ENCODE measurements at regions not wholly inside any gene's neighbourhood (a gene's known extent, or its start where the extent isn't known, plus 50 kb on each side); places are given as distances from the start of the nearest gene placed in this dataset.
"Not testable (repeated sequence)": the region's sequence is repeated elsewhere in the genome, so short reads cannot be mapped to it uniquely, and the experiment has no call there.

DNA sequence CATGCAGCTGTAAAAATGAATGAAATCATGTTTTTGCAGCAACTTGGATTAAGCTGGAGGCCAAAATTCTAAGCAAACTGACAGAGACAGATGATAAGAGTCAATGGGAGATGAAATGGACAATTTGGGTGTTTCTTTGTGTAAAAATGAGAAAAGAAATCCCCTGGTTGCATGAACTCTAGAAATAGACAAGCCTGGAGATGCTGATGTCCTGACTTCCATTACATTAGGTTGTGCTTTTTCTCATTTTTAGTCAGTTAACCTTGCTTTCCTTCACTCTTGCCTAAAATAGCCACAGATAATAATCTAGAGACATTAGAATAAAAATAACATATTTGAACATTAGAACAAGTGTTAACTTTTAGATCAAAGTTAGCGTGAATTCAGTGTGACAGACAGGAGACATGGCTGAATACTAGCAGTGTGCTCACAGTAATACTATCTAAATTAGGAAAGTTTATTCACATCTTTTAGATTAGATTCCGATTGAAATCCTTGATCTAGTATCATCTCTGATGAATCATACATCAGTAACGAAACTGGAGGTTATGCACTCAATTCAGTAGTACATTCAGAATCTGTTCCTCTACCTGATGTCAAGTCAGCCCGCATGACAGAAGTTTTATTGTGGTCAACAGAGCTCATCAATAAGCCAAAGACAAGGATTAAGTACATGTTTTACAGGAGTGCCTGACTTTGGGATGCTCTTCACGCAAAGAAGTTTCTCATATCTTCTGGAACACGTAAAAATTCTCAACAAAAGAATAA, 948.1 kb downstream of the TMEM121 start:
- ATAC-seq = not testable (repeated sequence)

DNA sequence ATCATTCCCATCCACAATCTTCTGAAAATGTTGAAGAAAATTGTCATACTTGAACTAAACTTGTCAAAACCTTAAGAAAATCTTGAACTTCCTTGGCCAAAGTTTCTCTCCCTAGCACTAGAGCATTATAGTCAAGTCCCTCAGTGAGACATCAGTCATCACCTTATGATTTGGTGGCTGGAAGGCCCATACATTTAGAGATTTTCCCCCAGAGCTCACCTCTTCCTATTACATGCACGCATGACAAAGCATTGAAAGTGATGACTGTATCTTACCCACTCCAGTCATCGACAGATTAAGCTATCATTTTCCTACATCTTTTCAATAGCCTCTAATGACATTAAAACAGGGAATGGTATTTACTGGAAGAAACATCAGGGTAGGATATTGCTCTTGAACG, 948.8 kb downstream of the TMEM121 start:
- not testable (repeated sequence) for ATAC-seq

DNA sequence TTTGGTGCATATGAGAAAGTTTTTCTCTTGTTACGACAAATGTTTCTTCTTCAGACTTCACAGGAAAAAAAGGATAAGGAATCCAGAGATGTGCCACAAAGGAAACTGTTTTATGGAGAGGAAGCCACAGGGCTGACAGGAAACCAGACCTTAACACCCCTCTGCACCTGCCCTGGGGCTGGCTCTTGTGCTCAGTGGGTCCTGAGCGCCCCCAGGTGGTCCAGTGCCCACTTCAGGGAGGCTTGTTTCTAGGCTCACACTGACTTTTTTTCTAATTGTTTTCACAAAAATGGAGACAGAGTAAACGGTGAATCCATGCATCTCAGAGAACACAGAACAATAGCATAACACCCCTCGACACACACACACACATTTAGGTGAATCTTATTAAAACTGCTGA, 951.2 kb downstream of the TMEM121 start:
- ATAC-seq = not testable (repeated sequence)

DNA sequence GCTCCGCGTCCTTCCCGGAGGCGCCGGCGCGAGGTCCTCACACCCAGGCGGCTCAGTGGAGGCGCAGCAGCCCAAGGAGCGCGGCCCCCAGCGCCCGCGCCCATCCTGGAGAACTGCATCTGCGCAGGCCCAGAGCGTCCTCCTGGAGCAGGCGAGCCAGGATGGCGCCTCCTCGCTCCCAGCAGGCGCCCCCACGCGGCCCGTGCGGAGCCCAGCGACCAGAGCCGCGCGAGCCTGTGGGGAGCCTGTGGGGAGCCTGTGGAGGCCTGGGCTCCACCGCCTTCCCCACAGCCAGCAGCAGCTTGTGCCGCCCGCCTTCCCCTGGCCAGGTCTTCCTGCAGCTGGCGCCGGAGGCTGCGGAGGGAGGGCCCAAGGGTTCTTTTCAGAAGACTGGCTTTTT, 953.9 kb downstream of the TMEM121 start:
- peak; percentile 90 for ATAC-seq

DNA sequence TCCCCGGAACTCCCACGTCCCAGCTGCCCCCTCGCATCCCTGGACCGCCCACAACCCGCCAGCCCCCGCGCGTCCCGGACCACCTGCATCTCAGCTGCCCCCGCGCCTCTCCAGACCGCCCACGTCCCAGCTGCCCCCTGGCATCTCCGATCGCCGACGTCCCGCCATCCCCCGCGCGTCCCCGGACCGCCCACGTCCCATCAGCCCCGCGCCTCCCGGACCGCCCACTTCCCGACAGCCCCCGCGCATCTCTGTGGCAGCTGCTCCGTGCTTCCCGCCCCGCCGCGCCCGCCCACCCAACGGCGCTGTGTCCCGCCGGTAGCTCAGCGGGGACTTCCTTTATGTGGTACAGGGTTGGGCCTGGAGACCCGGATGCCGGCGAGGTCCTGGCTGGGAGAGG, 955.8 kb downstream of the TMEM121 start:
- peak; percentile 90 for ATAC-seq

DNA sequence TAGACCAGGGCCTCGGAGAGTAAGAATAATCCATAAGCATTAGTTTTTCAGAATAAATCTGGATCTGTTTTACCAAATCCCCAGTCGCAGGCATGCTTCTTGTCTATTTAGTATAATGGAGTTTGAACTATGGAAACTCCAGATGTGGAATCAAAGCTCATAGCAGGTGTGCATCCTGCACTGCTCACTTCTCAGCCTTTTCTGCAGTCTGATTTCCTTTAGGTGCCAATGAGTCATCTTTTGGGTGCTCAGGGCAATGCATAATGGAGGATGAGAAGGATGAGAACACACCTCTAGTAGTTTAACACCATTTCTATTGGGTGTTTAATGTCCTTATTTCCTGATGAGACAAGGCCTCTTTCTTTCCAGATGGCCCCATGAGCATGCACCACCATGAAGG, 961.2 kb downstream of the TMEM121 start:
- TF ChIP-seq, protein P1, sequence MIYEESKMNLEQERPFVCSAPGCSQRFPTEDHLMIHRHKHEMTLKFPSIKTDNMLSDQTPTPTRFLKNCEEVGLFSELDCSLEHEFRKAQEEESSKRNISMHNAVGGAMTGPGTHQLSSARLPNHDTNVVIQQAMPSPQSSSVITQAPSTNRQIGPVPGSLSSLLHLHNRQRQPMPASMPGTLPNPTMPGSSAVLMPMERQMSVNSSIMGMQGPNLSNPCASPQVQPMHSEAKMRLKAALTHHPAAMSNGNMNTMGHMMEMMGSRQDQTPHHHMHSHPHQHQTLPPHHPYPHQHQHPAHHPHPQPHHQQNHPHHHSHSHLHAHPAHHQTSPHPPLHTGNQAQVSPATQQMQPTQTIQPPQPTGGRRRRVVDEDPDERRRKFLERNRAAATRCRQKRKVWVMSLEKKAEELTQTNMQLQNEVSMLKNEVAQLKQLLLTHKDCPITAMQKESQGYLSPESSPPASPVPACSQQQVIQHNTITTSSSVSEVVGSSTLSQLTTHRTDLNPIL (CRISPR knock-in tag; IDR thresholded peaks at IDR 0.05; ENCODE audit: low read depth) = no peak
- TF ChIP-seq PPARA (CRISPR knock-in tag; IDR thresholded peaks at IDR 0.05; ENCODE audit: borderline replicate concordance) (no peak), TCF4 (CRISPR knock-in tag; IDR thresholded peaks at IDR 0.05; ENCODE audit: borderline replicate concordance) (no peak), OSR1 (CRISPR knock-in tag; IDR thresholded peaks at IDR 0.05) (no peak), ZFP30 (CRISPR knock-in tag; IDR thresholded peaks at IDR 0.05) (no peak), ZNF8 (CRISPR knock-in tag; IDR thresholded peaks at IDR 0.05) (no peak), ZNF70 (CRISPR knock-in tag; IDR thresholded peaks at IDR 0.05) (no peak), GLIS3 (CRISPR knock-in tag; IDR thresholded peaks at IDR 0.05) (no peak)

GRCh38 chr14:106488291-106488690, 961.9 kb downstream of the TMEM121 start:
- ATAC-seq = no peak
- TF ChIP-seq TSHZ2 (CRISPR knock-in tag; IDR thresholded peaks at IDR 0.05) (no peak), TOX (CRISPR knock-in tag; IDR thresholded peaks at IDR 0.05; ENCODE audit: borderline replicate concordance) (no peak), ARNTL (CRISPR knock-in tag; IDR thresholded peaks at IDR 0.05; ENCODE audit: borderline replicate concordance, low read depth) (no peak), CSRNP3 (CRISPR knock-in tag; IDR thresholded peaks at IDR 0.05) (no peak), ZNF8 (CRISPR knock-in tag; IDR thresholded peaks at IDR 0.05) (no peak), PPARA (CRISPR knock-in tag; IDR thresholded peaks at IDR 0.05; ENCODE audit: borderline replicate concordance) (no peak), ESRRG (CRISPR knock-in tag; IDR thresholded peaks at IDR 0.05) (no peak), RARB (CRISPR knock-in tag; IDR thresholded peaks at IDR 0.05) (no peak), BACH2 (CRISPR knock-in tag; IDR thresholded peaks at IDR 0.05; ENCODE audit: borderline replicate concordance) (no peak), ZFP30 (CRISPR knock-in tag; IDR thresholded peaks at IDR 0.05) (no peak)
- TF ChIP-seq, protein P1 (CRISPR knock-in tag; IDR thresholded peaks at IDR 0.05; ENCODE audit: low read depth) = no peak

More for the DNA sequence above, 961.2 kb downstream of the TMEM121 start:
- ATAC-seq = no peak
